ENCODE measurements at regions not wholly inside any gene's neighbourhood (a gene's known extent, or its start where the extent isn't known, plus 50 kb on each side); places are given as distances from the start of the nearest gene placed in this dataset.
"Not testable (repeated sequence)": the region's sequence is repeated elsewhere in the genome, so short reads cannot be mapped to it uniquely, and the experiment has no call there.

DNA sequence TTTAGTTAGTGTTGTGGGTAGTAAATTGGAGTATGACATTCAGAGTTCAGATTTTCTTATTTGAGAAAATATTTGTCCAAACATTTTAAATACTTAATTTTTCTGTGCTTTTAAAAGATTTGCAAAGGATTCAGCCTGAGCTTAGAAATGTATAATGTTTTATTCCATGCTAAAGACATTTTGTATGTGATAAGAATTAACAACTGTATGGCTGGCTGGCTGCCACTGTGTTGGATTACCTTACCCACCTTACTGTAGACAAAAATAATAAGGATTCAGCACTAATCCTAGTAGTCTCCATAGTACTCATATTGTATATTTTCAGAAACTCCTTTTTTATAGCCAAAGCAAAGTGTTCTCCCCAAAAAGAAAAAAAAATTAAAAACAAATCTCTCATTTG, 74.8 kb downstream of the TANC2 start:
- no peak overlapping the region for H3K4me3 ChIP-seq (replicated peaks in 1 of 2; ENCODE audit: low read depth in 2 of 2, low read length in 2 of 2)
- TF ChIP-seq, protein P1, sequence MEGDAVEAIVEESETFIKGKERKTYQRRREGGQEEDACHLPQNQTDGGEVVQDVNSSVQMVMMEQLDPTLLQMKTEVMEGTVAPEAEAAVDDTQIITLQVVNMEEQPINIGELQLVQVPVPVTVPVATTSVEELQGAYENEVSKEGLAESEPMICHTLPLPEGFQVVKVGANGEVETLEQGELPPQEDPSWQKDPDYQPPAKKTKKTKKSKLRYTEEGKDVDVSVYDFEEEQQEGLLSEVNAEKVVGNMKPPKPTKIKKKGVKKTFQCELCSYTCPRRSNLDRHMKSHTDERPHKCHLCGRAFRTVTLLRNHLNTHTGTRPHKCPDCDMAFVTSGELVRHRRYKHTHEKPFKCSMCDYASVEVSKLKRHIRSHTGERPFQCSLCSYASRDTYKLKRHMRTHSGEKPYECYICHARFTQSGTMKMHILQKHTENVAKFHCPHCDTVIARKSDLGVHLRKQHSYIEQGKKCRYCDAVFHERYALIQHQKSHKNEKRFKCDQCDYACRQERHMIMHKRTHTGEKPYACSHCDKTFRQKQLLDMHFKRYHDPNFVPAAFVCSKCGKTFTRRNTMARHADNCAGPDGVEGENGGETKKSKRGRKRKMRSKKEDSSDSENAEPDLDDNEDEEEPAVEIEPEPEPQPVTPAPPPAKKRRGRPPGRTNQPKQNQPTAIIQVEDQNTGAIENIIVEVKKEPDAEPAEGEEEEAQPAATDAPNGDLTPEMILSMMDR (IDR thresholded peaks at IDR 0.05; ENCODE audit: low read depth, low read length) = no peak

DNA sequence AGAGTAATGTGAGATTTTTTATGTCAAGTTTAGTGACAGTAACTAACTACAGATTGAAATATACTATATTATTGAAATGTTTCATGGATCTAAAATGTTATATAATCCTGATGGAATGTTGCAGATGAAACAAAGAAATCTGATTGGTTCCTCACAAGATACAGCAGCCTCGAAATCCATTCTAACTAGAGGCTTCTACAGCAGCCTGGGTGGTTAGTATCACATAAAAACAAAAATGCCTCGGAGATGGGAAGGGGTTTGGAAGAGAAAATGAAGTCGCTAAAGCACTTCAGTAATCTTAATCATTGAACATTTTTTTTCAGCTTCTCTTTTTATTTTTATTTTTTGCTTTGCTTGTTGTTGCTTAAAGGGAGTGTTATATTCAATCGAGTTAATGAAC, 75.2 kb downstream of the TANC2 start:
- TF ChIP-seq, protein P1 (IDR thresholded peaks at IDR 0.05; ENCODE audit: low read depth, low read length) = no peak
- H3K4me3 ChIP-seq (replicated peaks in 1 of 2; ENCODE audit: low read depth in 2 of 2, low read length in 2 of 2) = no peak overlapping the region
- DNase-seq (ENCODE audit: low read depth in 2 of 2) = peak in 1 of 2 donors; percentile 7

More for the DNA sequence above, 74.8 kb downstream of the TANC2 start:
- DNase-seq (ENCODE audit: low read depth in 2 of 2) = no peak

DNA sequence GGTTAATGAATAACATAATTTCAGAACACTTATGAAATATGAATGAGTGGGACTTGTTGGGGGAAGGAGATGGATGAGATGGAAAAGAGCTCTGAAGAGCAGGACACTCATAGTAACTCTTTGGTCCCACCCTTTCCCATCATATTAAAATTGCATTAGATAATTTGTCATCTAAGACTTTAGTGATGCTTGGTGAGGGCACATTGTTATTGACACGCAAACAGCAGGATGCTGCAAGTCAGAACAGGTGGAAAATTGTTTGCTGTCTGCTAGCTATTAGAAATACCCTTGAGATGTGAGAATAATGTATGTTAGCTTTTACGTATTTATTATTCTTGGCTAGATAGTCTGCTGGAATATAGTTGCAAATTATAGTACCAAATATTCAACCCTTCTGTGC, 75.7 kb downstream of the TANC2 start:
- H3K4me3 ChIP-seq (replicated peaks in 1 of 2; ENCODE audit: low read depth in 2 of 2, low read length in 2 of 2) = no peak overlapping the region
- TF ChIP-seq, protein P1 (IDR thresholded peaks at IDR 0.05; ENCODE audit: low read depth, low read length) = no peak
- DNase-seq (ENCODE audit: low read depth in 2 of 2) = no peak

DNA sequence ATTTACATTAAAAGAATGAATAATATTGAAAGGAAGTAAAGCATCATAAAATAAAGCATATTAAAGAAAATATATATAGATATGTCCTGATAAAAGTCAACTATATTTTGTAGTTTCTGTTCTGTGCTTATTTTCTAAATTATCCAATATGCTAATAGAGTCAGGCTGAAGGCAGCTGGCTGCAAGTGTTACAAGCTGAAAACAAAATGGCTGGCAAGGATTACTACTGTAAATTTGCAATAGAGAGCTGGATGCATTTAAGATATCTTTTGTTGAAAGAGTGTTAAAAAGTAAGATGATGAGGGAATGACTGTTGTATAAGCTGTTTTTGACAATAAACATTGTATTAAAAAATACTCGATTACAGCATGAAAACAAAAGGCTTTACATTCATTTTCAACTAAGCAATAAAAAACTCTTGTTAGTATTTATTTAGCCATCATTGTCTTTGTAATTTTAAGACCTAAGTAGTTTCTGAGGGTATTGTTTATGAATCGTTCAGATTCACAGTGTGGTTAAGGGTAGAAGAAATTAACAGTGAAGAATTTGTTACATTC, 76.3 kb downstream of the TANC2 start:
- no peak overlapping the region for H3K4me3 ChIP-seq (replicated peaks in 1 of 2; ENCODE audit: low read depth in 2 of 2, low read length in 2 of 2)
- no peak for DNase-seq (ENCODE audit: low read depth in 2 of 2)
- TF ChIP-seq, protein P1 (IDR thresholded peaks at IDR 0.05; ENCODE audit: low read depth, low read length) = no peak

DNA sequence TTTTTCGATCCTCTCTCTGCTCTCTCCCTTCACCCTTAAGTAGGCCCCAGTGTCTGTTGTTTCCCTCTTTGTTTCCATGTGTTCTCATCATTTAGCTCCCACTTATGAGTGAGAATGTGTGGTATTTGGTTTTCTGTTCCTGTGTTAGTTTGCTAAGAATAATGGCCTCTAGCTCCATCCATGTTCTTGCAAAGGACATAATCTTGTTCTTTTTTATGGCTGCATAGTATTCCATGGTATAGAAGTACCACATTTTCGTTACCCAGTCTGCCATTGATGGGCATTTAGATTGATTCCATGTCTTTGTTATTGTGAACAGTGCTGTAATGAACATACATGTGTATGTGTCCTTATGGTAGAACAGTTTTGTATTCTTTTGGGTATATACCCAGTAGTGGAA, 91.5 kb downstream of the TANC2 start:
- not testable (repeated sequence) for H3K4me3 ChIP-seq (replicated peaks in 1 of 2; ENCODE audit: low read depth in 2 of 2, low read length in 2 of 2); DNase-seq (ENCODE audit: low read depth in 2 of 2)

DNA sequence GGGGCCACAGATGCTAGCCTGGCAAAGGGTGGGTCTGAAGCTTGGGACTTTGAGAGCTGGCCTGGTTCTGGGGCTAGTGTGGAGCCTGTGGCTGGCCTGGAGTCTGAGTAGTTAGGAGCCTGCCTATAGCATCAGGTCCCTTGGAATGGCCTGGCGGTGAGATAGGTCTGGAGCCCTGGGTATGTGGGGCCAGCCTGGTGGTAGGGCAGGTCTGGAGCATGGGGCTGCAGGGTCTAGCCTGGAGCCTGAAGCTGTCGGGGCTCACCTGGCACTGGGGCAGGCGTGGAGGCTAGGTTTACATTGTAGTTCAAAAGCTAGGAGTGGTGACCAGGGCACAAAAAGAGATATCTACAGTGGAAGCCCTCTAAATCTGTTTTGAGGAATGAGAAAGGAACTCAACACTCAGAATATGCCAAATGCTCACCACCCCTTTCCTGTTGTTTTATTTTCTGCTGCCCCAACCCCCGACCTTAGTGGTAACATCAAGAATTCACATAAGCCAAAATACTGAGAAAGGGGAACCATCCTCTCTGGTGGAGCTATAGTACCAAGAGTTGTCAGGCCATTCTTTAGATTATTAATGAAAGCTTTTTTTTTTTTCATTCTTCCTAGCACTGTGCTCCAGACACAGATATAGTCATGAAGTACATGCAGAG, 100.3 kb downstream of the TANC2 start:
- TF ChIP-seq, protein P1 (IDR thresholded peaks at IDR 0.05; ENCODE audit: low read depth, low read length) = no peak
- DNase-seq (ENCODE audit: low read depth in 2 of 2) = no peak
- H3K4me3 ChIP-seq (replicated peaks in 1 of 2; ENCODE audit: low read depth in 2 of 2, low read length in 2 of 2) = no peak overlapping the region

DNA sequence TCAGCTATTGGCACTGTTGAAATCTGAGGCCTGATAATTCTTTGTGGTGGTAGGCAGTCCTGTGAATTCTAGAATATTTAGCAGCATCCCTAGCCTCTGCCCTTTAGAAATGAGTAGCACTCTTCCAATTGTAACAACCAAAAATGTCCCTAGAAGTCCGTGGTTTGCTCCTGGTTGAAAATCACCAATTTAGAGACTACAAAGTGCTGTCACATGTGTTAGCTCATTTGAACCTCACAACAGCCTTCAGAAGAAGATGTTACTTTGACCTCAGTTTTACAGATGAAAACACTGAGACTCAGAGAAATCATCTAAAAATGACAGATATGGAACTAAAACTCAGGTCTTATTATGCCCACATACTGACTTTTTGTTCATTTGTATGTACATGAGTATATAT, 103.2 kb downstream of the TANC2 start:
- no peak for DNase-seq (ENCODE audit: low read depth in 2 of 2)
- TF ChIP-seq, protein P1 (IDR thresholded peaks at IDR 0.05; ENCODE audit: low read depth, low read length) = no peak

More for the DNA sequence above, 103.2 kb downstream of the TANC2 start:
- H3K4me3 ChIP-seq (replicated peaks in 1 of 2; ENCODE audit: low read depth in 2 of 2, low read length in 2 of 2) = no peak overlapping the region
